Kasumi-1 (cell line): ENCODE measurements at regions not wholly inside any gene's neighbourhood (a gene's known extent, or its start where the extent isn't known, plus 50 kb on each side); places are given as distances from the start of the nearest gene placed in this dataset.
"Not testable (repeated sequence)": the region's sequence is repeated elsewhere in the genome, so short reads cannot be mapped to it uniquely, and the experiment has no call there.

Experiments used
- DNase-seq, 2 experiments: peaks; one replicate each; lab custom pipeline; 2025; lab: John Stamatoyannopoulos, UW

DNA sequence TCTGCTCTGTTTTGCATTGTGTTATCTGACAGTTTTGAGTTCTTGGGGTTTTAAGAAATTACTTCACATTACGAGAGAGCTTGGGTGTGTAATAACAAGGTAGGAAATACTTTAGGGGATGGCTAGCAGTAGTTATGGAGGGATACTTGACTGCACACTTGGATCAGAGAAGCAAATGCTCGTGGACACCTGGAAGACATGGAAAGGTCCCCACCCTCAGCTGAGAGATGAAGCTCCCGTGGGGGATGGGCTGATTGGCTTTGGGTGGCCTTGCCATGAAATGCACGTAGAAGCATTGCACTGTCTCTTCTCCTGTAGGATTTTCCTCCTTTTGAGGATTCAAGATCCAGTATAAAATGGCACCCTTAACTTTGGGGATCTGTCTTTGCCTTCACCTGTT is 61.5 kb upstream of the UNC93A start:
- no peak for DNase-seq

GRCh38 chr6:167230288-167230687 is 60.8 kb upstream of the UNC93A start:
- DNase-seq: no peak

DNA sequence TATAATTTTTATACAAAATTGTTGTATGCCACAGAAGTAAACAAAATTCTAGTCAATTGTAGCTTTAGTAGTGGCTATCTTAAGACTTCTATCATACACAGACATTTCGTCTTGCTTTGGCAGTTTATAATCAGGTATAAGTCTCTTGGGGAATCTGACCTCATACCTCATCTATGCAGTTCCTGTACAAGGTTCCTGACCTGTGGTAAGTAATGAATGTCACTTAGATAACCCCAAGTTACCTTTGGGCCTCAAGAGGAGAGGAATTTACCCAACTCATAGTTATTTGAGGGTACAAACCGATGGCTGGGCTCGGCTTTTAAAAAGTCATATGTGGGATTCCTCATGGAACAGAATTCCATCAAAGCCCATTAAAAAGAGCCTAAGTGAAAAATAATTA is 58.8 kb upstream of the UNC93A start:
- DNase-seq: no peak

GRCh38 chr6:167233490-167233889 is 57.6 kb upstream of the UNC93A start:
- DNase-seq: no peak

DNA sequence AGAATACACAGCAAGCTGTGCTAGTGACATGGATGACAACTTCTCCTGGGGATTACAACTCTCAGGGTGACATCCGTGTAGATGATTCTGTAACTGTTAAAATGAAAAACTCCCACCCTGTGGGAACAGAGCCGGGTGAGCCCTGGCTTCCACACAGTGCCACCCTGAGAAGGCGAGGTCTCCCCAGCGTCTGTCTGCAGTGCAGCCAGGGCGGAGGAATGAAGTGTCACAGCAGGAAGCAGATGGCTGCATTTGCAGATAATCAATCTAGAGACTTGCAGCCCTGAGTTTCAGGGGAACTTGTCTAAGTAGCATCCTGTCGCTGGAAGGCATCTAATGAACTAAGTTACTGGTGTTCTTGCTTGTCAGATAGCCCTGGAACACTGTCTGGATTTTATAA is 56.5 kb upstream of the UNC93A start:
- DNase-seq: not testable (repeated sequence)

DNA sequence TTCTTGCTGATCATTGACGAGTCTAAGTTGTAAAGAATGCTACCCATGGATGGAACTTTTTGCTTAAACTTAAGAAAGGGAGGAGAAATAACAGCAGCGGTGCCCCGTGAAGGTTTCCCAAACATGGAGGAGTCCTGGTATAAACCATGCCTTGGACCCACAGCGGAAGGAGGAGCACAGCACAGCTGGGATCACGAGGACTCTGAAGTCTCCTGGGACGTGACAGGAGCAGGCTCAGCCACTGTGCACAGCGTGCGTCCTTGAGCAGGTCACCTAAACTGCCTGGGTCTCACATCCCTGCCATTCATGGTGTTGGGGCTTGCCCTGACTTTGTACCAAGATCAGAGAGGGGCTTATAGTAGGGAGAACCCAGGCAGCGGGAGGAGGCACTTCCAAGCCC is 56.1 kb upstream of the UNC93A start:
- no peak for DNase-seq

DNA sequence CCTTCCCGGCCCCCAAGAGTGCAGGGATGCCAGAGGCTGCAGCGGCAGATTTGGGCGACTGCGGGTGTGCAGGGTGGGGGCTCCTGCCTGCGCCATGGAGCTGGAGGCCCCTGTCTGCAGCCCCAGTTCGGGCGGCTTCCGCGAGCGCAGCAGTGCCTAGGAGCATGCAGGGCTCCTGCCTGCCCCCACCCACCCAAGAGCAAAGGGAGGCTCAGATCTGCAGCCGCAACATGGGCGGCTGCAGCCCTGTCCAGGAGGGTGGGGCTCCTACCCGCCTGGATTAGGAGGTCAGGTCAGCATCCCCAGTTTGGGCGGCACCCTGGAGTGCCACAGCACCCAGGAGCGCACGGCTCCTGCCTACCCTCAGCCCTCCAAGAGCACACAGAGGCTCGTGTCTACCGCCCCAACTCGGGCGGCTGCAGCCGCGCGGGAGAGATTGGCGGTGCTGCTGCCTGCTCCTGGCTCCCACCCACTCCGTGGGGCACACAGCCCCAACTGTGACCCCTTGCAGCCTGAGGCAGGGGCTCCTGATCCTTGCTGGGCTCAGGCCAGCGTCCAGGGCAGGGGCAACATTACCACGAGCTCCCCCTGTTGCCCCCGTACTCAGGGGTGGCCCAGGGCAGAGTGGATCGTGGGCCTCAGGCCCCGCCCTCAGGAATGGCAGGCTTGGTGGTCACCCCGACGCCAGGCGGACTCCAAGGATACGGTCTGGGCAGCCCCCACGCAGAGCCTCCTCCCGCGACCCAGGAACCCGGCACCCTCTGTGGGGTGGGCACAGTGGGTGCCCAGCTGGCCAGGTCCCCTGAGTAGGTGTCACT is 55.5 kb upstream of the UNC93A start:
- no peak for DNase-seq

DNA sequence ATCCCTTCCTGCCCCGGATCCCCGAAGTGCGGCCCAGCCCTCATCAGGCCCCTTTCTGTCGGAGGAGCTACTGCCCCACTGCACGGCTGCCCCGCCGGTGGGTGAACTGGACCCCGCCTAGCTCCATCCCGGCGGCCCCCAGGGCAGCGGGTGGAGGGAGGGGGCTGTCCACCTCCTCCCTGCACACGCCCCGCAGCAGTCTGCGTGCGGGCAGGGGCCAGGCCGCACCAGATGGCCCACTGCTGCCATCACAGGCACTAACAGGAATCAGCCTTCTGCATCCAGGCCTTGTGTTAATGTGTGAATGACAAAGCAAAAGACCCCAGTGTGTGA is 54.9 kb upstream of the UNC93A start:
- DNase-seq: no peak

- no peak for DNase-seq
These were observed 53.5 kb upstream of the UNC93A start for GRCh38 chr6:167237438-167238145.

GRCh38 chr6:167238146-167238693 is 52.9 kb upstream of the UNC93A start:
- no peak for DNase-seq

- DNase-seq: no peak
These were observed 52.2 kb upstream of the UNC93A start for GRCh38 chr6:167238694-167239467.

- not testable (repeated sequence) for DNase-seq
These were observed 51.6 kb upstream of the UNC93A start for GRCh38 chr6:167239470-167239869.

DNA sequence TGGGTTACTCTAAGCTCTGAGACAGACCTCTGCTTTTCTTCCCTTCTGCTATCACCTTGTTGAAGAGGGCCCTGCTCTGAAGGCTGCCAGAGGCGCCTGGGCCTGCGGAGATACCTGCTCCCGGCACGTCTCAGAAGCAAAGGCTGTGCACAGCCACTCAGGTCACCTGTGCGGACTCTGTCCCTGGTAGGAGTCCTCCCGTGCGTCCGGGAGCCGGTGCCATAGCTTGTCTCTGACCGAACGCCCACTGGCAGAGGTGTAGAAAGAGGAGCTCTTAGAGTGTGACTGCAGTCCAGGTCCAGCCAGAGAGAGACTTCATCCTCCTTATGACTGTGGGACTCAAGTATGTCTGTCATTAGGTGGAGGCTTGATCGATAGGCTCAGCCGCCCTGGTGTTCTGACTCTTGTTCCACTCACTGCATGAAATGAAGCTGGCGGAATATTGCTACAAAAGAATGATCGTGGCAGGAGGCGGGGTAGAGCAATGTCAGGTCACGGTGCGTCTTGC is 51.0 kb upstream of the UNC93A start:
- no peak for DNase-seq
